H9 (cell line): ENCODE measurements at regions not wholly inside any gene's neighbourhood (a gene's known extent, or its start where the extent isn't known, plus 50 kb on each side); places are given as distances from the start of the nearest gene placed in this dataset.

ENCODE experiments used
- DNase-seq: peaks from one replicate; pipeline ENCODE4 v3.0.0-alpha.2; 2017
- H2AFZ ChIP-seq: one replicate; pipeline ENCODE4 v1.6.1; 2013; ENCODE audit warnings: mild to moderate bottlenecking, low read length, control low read depth, moderate library complexity
- H2AK5ac ChIP-seq: 2 replicates; pipeline ENCODE4 v1.6.1; 2013; ENCODE audit warnings: low read length, control low read depth, mixed read lengths; ENCODE audit not compliant: insufficient read length
- H2BK120ac ChIP-seq: one replicate; pipeline ENCODE4 v1.6.1; 2013; ENCODE audit warnings: low read depth, mild to moderate bottlenecking, low read length, control low read depth, inconsistent platforms; ENCODE audit not compliant: poor library complexity, severe bottlenecking
- H2BK12ac ChIP-seq: 2 replicates; pipeline ENCODE4 v1.6.1; 2013; ENCODE audit warnings: low read length, control low read depth, mixed read lengths, low read depth; ENCODE audit not compliant: insufficient read length
- H2BK15ac ChIP-seq: 2 replicates; pipeline ENCODE4 v1.6.1; 2013; ENCODE audit warnings: low read depth, low read length, control low read depth
- H2BK20ac ChIP-seq: one replicate; pipeline ENCODE4 v1.6.1; 2013; ENCODE audit warnings: low read depth, mild to moderate bottlenecking, low read length, control low read depth, inconsistent platforms; ENCODE audit not compliant: poor library complexity, severe bottlenecking
- H2BK5ac ChIP-seq: 2 replicates; pipeline ENCODE4 v1.6.1; 2013; ENCODE audit warnings: low read length, control low read depth, mixed read lengths; ENCODE audit not compliant: insufficient read length
- H3K14ac ChIP-seq: 2 replicates; pipeline ENCODE4 v1.6.1; 2013; ENCODE audit warnings: low read length, control low read depth; ENCODE audit not compliant: insufficient read depth
- H3K18ac ChIP-seq: 2 replicates; pipeline ENCODE4 v1.6.1; 2013; ENCODE audit warnings: low read depth, mild to moderate bottlenecking, mixed read lengths, low read length, control low read depth; ENCODE audit not compliant: insufficient read length
- H3K23ac ChIP-seq: 2 replicates; pipeline ENCODE4 v1.6.1; 2013; ENCODE audit warnings: low read length, control low read depth, mixed read lengths, low read depth; ENCODE audit not compliant: insufficient read length
- H3K23me2 ChIP-seq: 2 replicates; pipeline ENCODE4 v1.6.1; 2013; ENCODE audit warnings: low read depth, mild to moderate bottlenecking, mixed read lengths, low read length, control low read depth; ENCODE audit not compliant: insufficient read length, poor library complexity, severe bottlenecking
- H3K27ac ChIP-seq: 2 replicates; pipeline ENCODE4 v1.5.1; 2013; ENCODE audit warnings: low read length, control low read depth, mixed read lengths, low read depth; ENCODE audit not compliant: insufficient read length
- H3K27me3 ChIP-seq: 2 replicates; pipeline ENCODE4 v1.6.1; 2013; ENCODE audit warnings: low read length, control low read depth, inconsistent platforms; ENCODE audit not compliant: insufficient read depth
- H3K4ac ChIP-seq: 2 replicates; pipeline ENCODE4 v1.6.1; 2013; ENCODE audit warnings: low read depth, mild to moderate bottlenecking, control low read depth, inconsistent platforms, low read length, moderate library complexity
- H3K4me1 ChIP-seq: 2 replicates; pipeline ENCODE4 v1.6.1; 2013; ENCODE audit warnings: low read length, control low read depth, inconsistent platforms; ENCODE audit not compliant: insufficient read depth
- H3K4me2 ChIP-seq: 2 replicates; pipeline ENCODE4 v1.6.1; 2013; ENCODE audit warnings: low read length, control low read depth, mixed read lengths; ENCODE audit not compliant: insufficient read length, insufficient read depth
- H3K56ac ChIP-seq: 2 replicates; pipeline ENCODE4 v1.6.1; 2013; ENCODE audit warnings: low read depth, mild to moderate bottlenecking, mixed read lengths, low read length, control low read depth; ENCODE audit not compliant: insufficient read length
- H3K79me1 ChIP-seq: 2 replicates; pipeline ENCODE4 v1.6.1; 2013; ENCODE audit warnings: low read depth, mild to moderate bottlenecking, moderate library complexity, low read length, control low read depth, inconsistent platforms; ENCODE audit not compliant: insufficient read depth, poor library complexity, severe bottlenecking
- H3K79me2 ChIP-seq: 2 replicates; pipeline ENCODE4 v1.6.1; 2013; ENCODE audit warnings: low read length, control low read depth, inconsistent platforms; ENCODE audit not compliant: insufficient read depth
- H3K9ac ChIP-seq: 2 replicates; pipeline ENCODE4 v1.6.1; 2013; ENCODE audit warnings: low read length, control low read depth, mixed read lengths; ENCODE audit not compliant: insufficient read length; ENCODE audit errors: extremely low read depth
- H3K9me3 ChIP-seq: one replicate; pipeline ENCODE4 v1.6.1; 2013; ENCODE audit warnings: low read depth, low read length, inconsistent platforms; ENCODE audit not compliant: control insufficient read depth
- H3T11ph ChIP-seq: one replicate; pipeline ENCODE4 v1.6.1; 2013; ENCODE audit warnings: mild to moderate bottlenecking, low read length, control low read depth, inconsistent platforms
- H4K20me1 ChIP-seq: one replicate; pipeline ENCODE4 v1.6.1; 2013; ENCODE audit not compliant: control insufficient read depth, insufficient read length, insufficient read depth
- H4K5ac ChIP-seq: 2 replicates; pipeline ENCODE4 v1.6.1; 2013; ENCODE audit warnings: low read depth, mild to moderate bottlenecking, mixed read lengths, low read length, control low read depth; ENCODE audit not compliant: insufficient read length
- H4K8ac ChIP-seq: replicated peaks from 2 replicates; pipeline ENCODE4 v1.6.1; 2013; ENCODE audit warnings: low read length, control low read depth, mixed read lengths, low read depth; ENCODE audit not compliant: insufficient read length
- H4K91ac ChIP-seq: 2 replicates; pipeline ENCODE4 v1.6.1; 2013; ENCODE audit warnings: low read depth, mild to moderate bottlenecking, moderate library complexity, mixed read lengths, low read length, control low read depth; ENCODE audit not compliant: insufficient read length
- H3K27ac Mint-ChIP-seq, 3 experiments: 2 replicates in 2 of 3; 3 replicates in 1 of 3; pipeline ENCODE4 v1.8.0; 2020 to 2021; ENCODE audit warnings: mixed read lengths in 3 of 3, mild to moderate bottlenecking in 1 of 3, moderate library complexity in 1 of 3
- H3K27me3 Mint-ChIP-seq: 2 replicates; pipeline ENCODE4 v1.8.0; 2021; ENCODE audit warnings: low read depth, mild to moderate bottlenecking, moderate library complexity, mixed read lengths
- H3K36me3 Mint-ChIP-seq, 3 experiments: 2 replicates in 2 of 3; 3 replicates in 1 of 3; pipeline ENCODE4 v1.8.0; 2020 to 2021; ENCODE audit warnings: low read depth in 3 of 3, mixed read lengths in 3 of 3; ENCODE audit not compliant: insufficient read depth in 1 of 3
- H3K4me1 Mint-ChIP-seq, 2 experiments: 2 replicates each; pipeline ENCODE4 v1.8.0; 2020; ENCODE audit warnings: mixed read lengths in 2 of 2
- H3K4me3 Mint-ChIP-seq, 2 experiments: 2 replicates in 1 of 2; 3 replicates in 1 of 2; pipeline ENCODE4 v1.8.0; 2020 to 2021; ENCODE audit warnings: mild to moderate bottlenecking in 2 of 2, mixed read lengths in 2 of 2, moderate library complexity in 1 of 2
- H3K9me3 Mint-ChIP-seq, 2 experiments: 2 replicates in 1 of 2; 3 replicates in 1 of 2; pipeline ENCODE4 v1.8.0; 2020; ENCODE audit warnings: mild to moderate bottlenecking in 2 of 2, mixed read lengths in 2 of 2, moderate library complexity in 1 of 2
- WGBS: extraction: QIAGEN DNeasy Blood & Tissue Kit; methylation state at CpG from one replicate; pipeline ENCODE4 v1.1.7; 2013; ENCODE audit warnings: missing lambda C conversion rate, low lambda C conversion rate, mixed read lengths; ENCODE audit not compliant: insufficient read length; ENCODE audit errors: extremely low coverage; 5-methylcytosine and 5-hydroxymethylcytosine counted together
- TF ChIP-seq, protein P1 (sequence below): fragments of 200-600 bp; sonication (generic); conservative IDR thresholded peaks from 3 replicates; pipeline ENCODE4 v1.8.0; 2021; ENCODE audit warnings: antibody characterized with exemption, mild to moderate bottlenecking

DNA sequence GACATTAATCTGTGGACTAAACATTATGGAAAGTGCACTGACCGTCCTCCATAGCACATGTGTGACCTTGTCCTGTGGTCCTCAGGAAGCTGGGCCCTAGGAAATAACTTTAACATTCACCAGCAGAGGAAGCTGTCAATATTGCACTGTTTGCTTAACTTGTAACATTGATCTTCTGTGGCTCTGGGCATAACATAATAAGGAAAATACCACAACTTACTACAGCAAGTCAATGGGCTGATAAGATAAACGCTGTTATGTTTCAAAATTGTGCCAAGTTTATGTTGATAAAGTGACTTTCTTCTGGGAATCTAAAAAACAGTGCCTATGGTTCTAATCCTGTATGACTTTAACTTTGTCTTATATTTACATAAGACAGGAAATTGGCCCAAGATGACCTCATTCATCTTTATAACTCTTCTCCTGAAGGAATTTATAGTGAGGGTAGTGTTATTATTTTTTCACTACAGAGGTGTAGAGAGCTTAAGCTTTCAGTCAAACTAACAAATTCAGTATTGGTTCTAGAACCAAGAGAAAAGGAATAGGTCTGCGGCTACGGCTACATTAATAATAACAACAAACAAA is 113.7 kb upstream of the MAP4K3 start:
- no peak overlapping the region for H2BK20ac ChIP-seq
- H3K23ac ChIP-seq, result no peak overlapping the region
- no peak overlapping the region for H3K27ac ChIP-seq
- H2BK15ac ChIP-seq, result no peak overlapping the region
- H3K4me1 ChIP-seq, result no peaks in the 10 kb centered on the region; the same call in 1 of the 2 replicates
- no peaks in the 10 kb centered on the region for H3K79me2 ChIP-seq
- H4K91ac ChIP-seq, result no peak overlapping the region
- no CpG with 5 or more reads among the region's 4 CpGs for WGBS
- no peak overlapping the region for H3K9ac ChIP-seq
- H2BK120ac ChIP-seq, result no peak overlapping the region
- H3T11ph ChIP-seq, result no peak overlapping the region
- no peak for DNase-seq
- no peaks in the 10 kb centered on the region for H4K20me1 ChIP-seq
- no peak overlapping the region for H3K56ac ChIP-seq
- Mint-ChIP-seq H3K27ac (no peak overlapping the region; a peak in 1 of 7 replicates), H3K4me3 (no peak overlapping the region), H3K27me3 (no peaks in the 10 kb centered on the region), H3K36me3 (no peaks in the 10 kb centered on the region; a peak in 1 of 7 replicates), H3K4me1 (peaks cover 3 to 5% of the 10 kb centered on the region in 2 experiments; a peak in 3 of 4 replicates), H3K9me3 (peaks cover 0 to 3% of the 10 kb centered on the region in 2 experiments; a peak in 1 of 5 replicates)
- no peak overlapping the region for H2AFZ ChIP-seq
- no peaks in the 10 kb centered on the region for H3K79me1 ChIP-seq
- TF ChIP-seq, protein P1, sequence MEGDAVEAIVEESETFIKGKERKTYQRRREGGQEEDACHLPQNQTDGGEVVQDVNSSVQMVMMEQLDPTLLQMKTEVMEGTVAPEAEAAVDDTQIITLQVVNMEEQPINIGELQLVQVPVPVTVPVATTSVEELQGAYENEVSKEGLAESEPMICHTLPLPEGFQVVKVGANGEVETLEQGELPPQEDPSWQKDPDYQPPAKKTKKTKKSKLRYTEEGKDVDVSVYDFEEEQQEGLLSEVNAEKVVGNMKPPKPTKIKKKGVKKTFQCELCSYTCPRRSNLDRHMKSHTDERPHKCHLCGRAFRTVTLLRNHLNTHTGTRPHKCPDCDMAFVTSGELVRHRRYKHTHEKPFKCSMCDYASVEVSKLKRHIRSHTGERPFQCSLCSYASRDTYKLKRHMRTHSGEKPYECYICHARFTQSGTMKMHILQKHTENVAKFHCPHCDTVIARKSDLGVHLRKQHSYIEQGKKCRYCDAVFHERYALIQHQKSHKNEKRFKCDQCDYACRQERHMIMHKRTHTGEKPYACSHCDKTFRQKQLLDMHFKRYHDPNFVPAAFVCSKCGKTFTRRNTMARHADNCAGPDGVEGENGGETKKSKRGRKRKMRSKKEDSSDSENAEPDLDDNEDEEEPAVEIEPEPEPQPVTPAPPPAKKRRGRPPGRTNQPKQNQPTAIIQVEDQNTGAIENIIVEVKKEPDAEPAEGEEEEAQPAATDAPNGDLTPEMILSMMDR, result no peak
- H3K9me3 ChIP-seq, result no peaks in the 10 kb centered on the region
- no peak overlapping the region for H3K14ac ChIP-seq
- H2BK5ac ChIP-seq, result no peak overlapping the region
- no peaks in the 10 kb centered on the region for H3K27me3 ChIP-seq
- H4K8ac ChIP-seq, result no peak overlapping the region
- H4K5ac ChIP-seq, result no peak overlapping the region
- no peak overlapping the region for H3K18ac ChIP-seq
- no peak overlapping the region for H3K4ac ChIP-seq
- H2BK12ac ChIP-seq, result no peak overlapping the region
- no peak overlapping the region for H2AK5ac ChIP-seq
- H3K23me2 ChIP-seq, result no peaks in the 10 kb centered on the region
- no peak overlapping the region for H3K4me2 ChIP-seq
